DND-41 (cell line): ENCODE measurements at regions not wholly inside any gene's neighbourhood (a gene's known extent, or its start where the extent isn't known, plus 50 kb on each side); places are given as distances from the start of the nearest gene placed in this dataset.

Experiments used
- CTCF ChIP-seq: IDR thresholded peaks from 2 replicates; pipeline ENCODE4 v1.5.1; 2012; ENCODE audit warnings: borderline replicate concordance, low read length, moderate library complexity, mild to moderate bottlenecking; ENCODE audit not compliant: poor library complexity, severe bottlenecking; ENCODE audit errors: extremely low read depth
- EZH2 ChIP-seq: IDR thresholded peaks from 3 replicates; pipeline ENCODE4 v1.6.1; 2012; ENCODE audit warnings: borderline replicate concordance, low read depth, mild to moderate bottlenecking, moderate library complexity, low read length, inconsistent platforms; ENCODE audit not compliant: severe bottlenecking

DNA sequence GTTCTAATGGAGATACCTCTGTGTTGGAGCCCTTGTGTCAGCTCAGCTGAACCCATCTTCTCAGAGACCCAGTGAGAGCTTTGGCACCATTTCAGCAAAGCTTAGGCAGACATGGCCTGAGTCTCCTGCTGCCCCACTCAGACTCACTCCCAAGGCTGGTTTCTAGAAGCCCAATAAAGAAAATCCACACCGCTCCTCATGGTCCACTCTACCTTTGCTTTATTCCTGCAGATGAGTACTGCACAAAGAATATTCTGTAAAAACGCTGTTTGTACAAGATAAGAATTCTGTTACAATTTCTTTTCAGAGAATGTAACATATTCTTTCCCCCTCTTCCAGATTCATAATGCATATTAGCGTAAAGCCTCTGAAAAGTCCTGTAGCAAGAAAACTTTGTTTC is 129.3 kb downstream of the C5orf15 start:
- TF ChIP-seq CTCF (no peak), EZH2 (no peak)
